Brain microvascular endothelial cell (primary cell): ENCODE measurements at regions not wholly inside any gene's neighbourhood (a gene's known extent, or its start where the extent isn't known, plus 50 kb on each side); places are given as distances from the start of the nearest gene placed in this dataset.

Experiments used
- DNase-seq: peaks from one replicate; pipeline ENCODE4 v3.0.0-alpha.2; 2020
- H3K27ac ChIP-seq: fragments of 250-450 bp; sonication (Bioruptor Pico); 2 replicates; pipeline ENCODE4 v1.5.1; 2020; ENCODE audit warnings: mild to moderate bottlenecking, moderate library complexity
- H3K27me3 ChIP-seq: fragments of 250-450 bp; sonication (Bioruptor Pico); replicated peaks from 2 replicates; pipeline ENCODE4 v1.5.1; 2020; ENCODE audit warnings: mild to moderate bottlenecking
- H3K36me3 ChIP-seq: fragments of 250-450 bp; sonication (Bioruptor Pico); replicated peaks from 2 replicates; pipeline ENCODE4 v1.5.1; 2020; ENCODE audit warnings: mild to moderate bottlenecking
- H3K4me3 ChIP-seq: 2 replicates; pipeline ENCODE4 v1.5.1; 2011; ENCODE audit warnings: low read depth, mild to moderate bottlenecking, control low read depth, low read length, moderate library complexity
- CTCF ChIP-seq: IDR thresholded peaks from 2 replicates; pipeline ENCODE4 v1.5.1; 2011; ENCODE audit warnings: low read depth, mild to moderate bottlenecking, moderate library complexity, low read length, control low read depth, inconsistent platforms; ENCODE audit errors: missing control alignments
- in situ Hi-C: cut with HindIII; loops from 2 replicates; pipeline ENCODE4 v1.10.0; 2017; ENCODE audit warnings: low sequenced_read_pairs, low pct_ligation_motif_present

DNA sequence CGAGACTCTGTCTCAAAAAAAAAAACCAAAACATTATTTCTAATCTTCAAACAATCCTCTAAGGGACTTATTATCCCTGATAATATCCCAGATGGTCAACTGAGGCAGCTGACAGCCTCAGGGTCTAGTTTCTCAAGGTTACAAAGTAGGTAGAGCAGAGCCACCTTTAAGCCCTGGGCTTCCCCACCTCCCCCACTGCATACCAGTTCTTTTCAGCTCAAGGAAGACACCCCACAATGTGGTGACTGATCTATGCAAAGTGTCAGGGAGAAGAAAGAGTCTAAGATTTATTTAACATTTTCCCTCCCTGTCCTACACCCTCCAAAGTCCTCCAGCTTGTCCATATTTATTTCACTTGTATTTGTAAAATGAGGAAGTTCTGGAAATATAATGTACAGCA, 60.5 kb upstream of the VGLL2 start:
- no peaks in the 10 kb centered on the region for H3K36me3 ChIP-seq
- in situ Hi-C loops, result no loop called here
- H3K27ac ChIP-seq, result no peak overlapping the region
- no peaks in the 10 kb centered on the region for H3K27me3 ChIP-seq
- TF ChIP-seq CTCF, result no peak
- no peak for DNase-seq
- H3K4me3 ChIP-seq, result no peak overlapping the region

DNA sequence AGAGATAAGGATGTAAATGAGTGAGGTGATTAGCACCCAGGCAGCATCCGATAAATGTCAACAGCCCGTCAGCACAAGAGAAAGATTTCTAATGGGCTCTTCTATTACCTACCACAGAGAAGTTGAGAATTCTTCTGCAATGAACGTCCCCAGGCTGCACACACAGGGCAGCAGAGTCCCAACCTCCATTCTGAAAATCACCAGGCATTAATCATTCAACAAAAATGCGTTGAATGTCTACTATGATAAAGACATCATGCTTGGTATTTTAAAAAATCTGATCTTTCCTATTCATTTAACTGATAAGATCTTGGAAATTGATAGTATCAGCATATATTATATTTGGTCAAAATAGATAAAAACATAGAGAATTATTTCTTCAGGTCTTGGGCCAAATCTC, 59.5 kb upstream of the VGLL2 start:
- in situ Hi-C loops, result no loop called here
- Histone ChIP-seq H3K36me3 (no peaks in the 10 kb centered on the region), H3K27ac (no peak overlapping the region), H3K27me3 (no peaks in the 10 kb centered on the region), H3K4me3 (no peak overlapping the region)
- TF ChIP-seq CTCF, result no peak
- no peak for DNase-seq

DNA sequence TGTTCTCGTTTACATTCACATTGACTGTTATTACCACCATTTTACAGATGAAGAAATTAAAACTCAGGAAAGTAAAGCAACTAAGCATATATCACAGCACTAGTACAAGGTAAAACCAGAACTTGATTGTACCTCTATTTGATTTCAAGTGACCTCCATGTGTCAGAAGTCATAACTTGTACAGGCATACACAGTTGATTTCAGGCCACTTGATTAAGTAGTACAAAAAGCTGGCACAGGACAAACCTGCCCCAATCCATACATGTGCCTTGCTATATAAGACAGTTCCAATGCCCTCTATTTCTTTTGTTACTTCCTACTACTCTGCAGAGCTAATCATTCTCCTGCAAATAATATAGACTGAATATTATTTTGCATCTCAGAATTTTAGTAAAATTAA, 58.8 kb upstream of the VGLL2 start:
- no peak overlapping the region for H3K4me3 ChIP-seq
- no peak for DNase-seq
- H3K27me3 ChIP-seq, result no peaks in the 10 kb centered on the region
- H3K36me3 ChIP-seq, result no peaks in the 10 kb centered on the region
- in situ Hi-C loops, result no loop called here
- no peak overlapping the region for H3K27ac ChIP-seq
- no peak for TF ChIP-seq CTCF

DNA sequence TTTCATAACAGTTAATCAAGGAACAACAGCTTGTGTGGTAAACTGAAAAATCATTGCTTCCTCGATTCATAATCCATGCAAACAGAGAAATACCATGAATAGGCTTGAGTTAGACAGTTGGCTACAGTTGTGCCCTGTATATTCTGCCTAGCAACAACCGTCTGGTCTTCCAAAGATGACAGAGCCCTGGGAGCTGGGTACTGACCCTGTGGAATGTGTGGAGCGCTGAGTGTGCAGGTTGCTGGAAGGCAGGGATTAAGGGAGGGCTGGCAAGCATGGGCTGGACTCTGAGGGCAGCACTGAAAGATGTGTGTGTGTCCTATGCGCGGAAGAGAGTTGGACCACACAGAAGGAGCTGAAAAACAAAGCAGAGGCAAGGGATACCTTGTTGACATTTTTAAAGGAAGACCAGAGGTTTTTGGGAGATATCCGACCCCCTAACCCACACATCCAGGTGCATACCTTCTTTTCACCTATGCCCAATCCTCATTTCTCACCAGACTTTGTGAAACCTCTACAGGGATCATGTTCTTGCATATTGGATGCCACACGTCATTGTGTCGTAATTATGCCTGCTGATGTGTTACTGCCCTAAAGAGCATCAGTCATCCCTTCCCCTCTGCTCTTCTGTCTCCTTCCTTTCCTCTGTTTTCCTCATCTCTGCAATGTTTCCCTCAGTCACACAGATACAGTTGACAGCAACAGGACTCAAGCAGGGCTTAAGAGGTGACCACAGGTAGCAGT, 58.2 kb upstream of the VGLL2 start:
- TF ChIP-seq CTCF, result no peak
- Histone ChIP-seq H3K36me3 (no peaks in the 10 kb centered on the region), H3K4me3 (no peak overlapping the region), H3K27me3 (no peaks in the 10 kb centered on the region), H3K27ac (no peak overlapping the region)
- DNase-seq, result no peak
- in situ Hi-C loops, result no loop called here

DNA sequence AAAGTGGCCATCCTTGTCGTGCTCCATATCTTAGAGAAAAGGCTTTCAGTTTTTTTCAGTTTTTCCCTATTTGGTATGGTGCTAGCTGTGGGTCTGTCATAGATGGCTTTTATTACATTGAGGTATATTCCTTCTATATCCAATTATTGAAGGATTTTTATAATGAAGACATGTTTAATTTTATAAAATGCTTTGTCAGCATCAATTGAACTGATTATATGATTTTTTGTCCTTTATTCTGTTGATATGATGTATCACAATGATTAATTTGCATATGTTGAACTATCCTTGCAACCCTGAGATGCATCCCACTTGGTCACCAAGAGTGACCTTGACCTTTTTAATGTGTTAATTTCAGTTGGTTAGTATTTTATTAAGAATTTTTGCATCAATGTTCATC, 55.1 kb upstream of the VGLL2 start:
- in situ Hi-C loops, result no loop called here
- no peak for TF ChIP-seq CTCF
- Histone ChIP-seq H3K36me3 (no peaks in the 10 kb centered on the region), H3K4me3 (no peak overlapping the region), H3K27ac (no peak overlapping the region), H3K27me3 (no peaks in the 10 kb centered on the region)
- DNase-seq, result no peak

DNA sequence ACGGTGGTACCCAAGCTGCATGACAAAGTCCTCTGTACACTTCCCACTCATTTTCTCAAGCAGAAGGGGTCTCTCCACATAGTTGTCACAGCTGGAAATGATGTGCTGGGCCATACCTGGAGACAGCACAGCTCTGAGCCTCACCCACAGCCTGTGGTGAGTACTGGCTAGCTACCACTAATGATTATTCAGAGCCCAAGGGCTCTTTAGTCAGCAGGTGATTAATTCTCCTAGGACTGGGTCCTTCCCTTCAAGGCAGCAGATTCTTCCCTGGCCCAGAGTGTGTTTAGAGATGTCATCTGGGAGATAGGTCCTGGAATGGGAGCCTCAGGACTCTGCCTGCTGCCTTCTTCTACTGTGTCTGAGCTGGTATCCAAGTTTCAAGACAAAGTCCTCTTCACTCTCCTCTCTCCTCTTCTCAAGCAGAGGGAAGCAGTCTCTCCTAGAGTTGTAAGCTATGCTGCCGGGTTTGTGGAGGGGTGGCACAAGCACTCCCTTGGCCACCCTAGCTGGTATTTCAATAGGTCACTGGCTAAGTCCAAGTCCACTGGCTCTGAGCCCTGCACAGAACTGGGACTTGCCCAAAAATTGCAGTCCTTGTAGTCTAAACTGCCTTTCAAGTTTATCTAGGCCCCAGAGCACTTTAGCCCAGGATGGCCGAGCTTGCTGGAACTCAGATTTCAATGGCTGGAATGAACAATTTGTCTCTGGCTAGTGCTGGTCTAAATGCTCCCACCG, 49.8 kb upstream of the VGLL2 start:
- in situ Hi-C loops, result no loop called here
- no peak overlapping the region for H3K27ac ChIP-seq

More for the DNA sequence above, 49.8 kb upstream of the VGLL2 start:
- no peaks in the 10 kb centered on the region for H3K36me3 ChIP-seq
- no peak overlapping the region for H3K4me3 ChIP-seq
- no peaks in the 10 kb centered on the region for H3K27me3 ChIP-seq
- no peak for TF ChIP-seq CTCF
- no peak for DNase-seq
